ENCODE measurements at regions not wholly inside any gene's neighbourhood (a gene's known extent, or its start where the extent isn't known, plus 50 kb on each side); places are given as distances from the start of the nearest gene placed in this dataset.

DNA sequence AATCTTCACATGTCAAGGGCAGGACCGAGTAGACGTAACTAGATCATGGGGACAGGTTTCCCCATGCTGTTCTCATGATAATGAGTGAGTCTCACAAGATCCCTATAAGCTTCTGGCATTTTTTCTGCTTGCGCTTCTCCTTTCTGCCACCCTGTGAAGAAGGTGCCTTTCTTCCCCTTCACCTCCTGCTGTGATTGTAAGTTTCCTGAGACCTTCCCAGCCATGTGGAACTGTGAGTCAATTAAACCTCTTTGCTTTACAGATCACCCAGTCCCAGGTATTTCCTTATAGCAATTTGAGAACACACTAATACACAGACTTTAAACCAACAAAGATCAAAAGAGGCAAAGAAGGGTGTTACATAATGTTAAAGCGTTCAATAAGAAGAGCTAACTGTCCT is 156.6 kb upstream of the UBE2E2 start:
- TF ChIP-seq POLR2A (IDR thresholded peaks at IDR 0.05; ENCODE audit: low read depth, low read length) (no peak), POLR2AphosphoS5 (IDR thresholded peaks at IDR 0.05; ENCODE audit: low read depth, low read length) (no peak), POU2F2 (IDR thresholded peaks at IDR 0.05; ENCODE audit: low read depth, low read length) (no peak)

Measured in GM12891 (cell line).